Neural cell (in vitro differentiated cells): ENCODE measurements at regions not wholly inside any gene's neighbourhood (a gene's known extent, or its start where the extent isn't known, plus 50 kb on each side); places are given as distances from the start of the nearest gene placed in this dataset.

ENCODE experiments used
- H2AFZ ChIP-seq: fragments of 200-600, 300-800 bp; sonication (generic), shearing (Covaris generic); 2 replicates; pipeline ENCODE4 v1.6.0; 2014; ENCODE audit warnings: low read depth, mild to moderate bottlenecking, antibody characterized with exemption, low read length, moderate library complexity
- H3F3A ChIP-seq: fragments of 200-600 bp; shearing (Covaris generic); 2 replicates; pipeline ENCODE4 v1.6.1; 2016; ENCODE audit warnings: mild to moderate bottlenecking, moderate library complexity, mixed read lengths, antibody characterized with exemption, low read length; ENCODE audit not compliant: insufficient read depth, poor library complexity, severe bottlenecking
- H3K27ac ChIP-seq: fragments of 200-600, 300-800 bp; sonication (generic), shearing (Covaris generic); 2 replicates; pipeline ENCODE4 v1.5.1; 2014; ENCODE audit warnings: mild to moderate bottlenecking, low read length, moderate library complexity
- H3K27me3 ChIP-seq: fragments of 300-800, 200-600 bp; sonication (generic), shearing (Covaris generic); 2 replicates; pipeline ENCODE4 v1.6.0; 2014; ENCODE audit warnings: mild to moderate bottlenecking, low read depth, low read length, moderate library complexity; ENCODE audit not compliant: insufficient read depth
- H3K36me3 ChIP-seq: fragments of 300-800, 200-600 bp; sonication (generic), shearing (Covaris generic); 2 replicates; pipeline ENCODE4 v1.5.1; 2014; ENCODE audit warnings: mild to moderate bottlenecking, antibody characterized with exemption, low read length, moderate library complexity; ENCODE audit not compliant: insufficient read depth
- H3K4me2 ChIP-seq: fragments of 300-800, 200-600 bp; sonication (generic), shearing (Covaris generic); 2 replicates; pipeline ENCODE4 v1.6.0; 2014; ENCODE audit warnings: mild to moderate bottlenecking, low read length
- H3K4me3 ChIP-seq: fragments of 300-800, 200-600 bp; sonication (generic), shearing (Covaris generic); 2 replicates; pipeline ENCODE4 v1.5.1; 2014; ENCODE audit warnings: mild to moderate bottlenecking, low read length, moderate library complexity
- H3K79me2 ChIP-seq: fragments of 200-600 bp; shearing (Covaris generic); replicated peaks from 2 replicates; pipeline ENCODE4 v1.6.0; 2014; ENCODE audit warnings: mild to moderate bottlenecking, low read length, moderate library complexity; ENCODE audit not compliant: insufficient read depth
- H3K9ac ChIP-seq: fragments of 300-800, 200-600 bp; sonication (generic), shearing (Covaris generic); 2 replicates; pipeline ENCODE4 v1.6.1; 2016; ENCODE audit warnings: mild to moderate bottlenecking, low read length, mixed read lengths
- H3K9me2 ChIP-seq: fragments of 200-600 bp; shearing (Covaris generic); 2 replicates; pipeline ENCODE4 v1.6.1; 2016; ENCODE audit warnings: mild to moderate bottlenecking, low read length, mixed read lengths; ENCODE audit not compliant: insufficient read depth
- H3K9me3 ChIP-seq: fragments of 200-600, 300-800 bp; sonication (generic), shearing (Covaris generic); 2 replicates; pipeline ENCODE4 v1.6.1; 2016; ENCODE audit warnings: mild to moderate bottlenecking, mixed run types, low read length, moderate library complexity, mixed read lengths
- H4K20me1 ChIP-seq: fragments of 200-600 bp; shearing (Covaris generic); 2 replicates; pipeline ENCODE4 v1.6.1; 2016; ENCODE audit warnings: mild to moderate bottlenecking, mixed run types; ENCODE audit not compliant: insufficient read depth
- CTCF ChIP-seq: fragments of 450-650 bp; IDR thresholded peaks from 2 replicates; pipeline ENCODE4 v1.5.1; 2014; ENCODE audit warnings: antibody characterized with exemption, mild to moderate bottlenecking, moderate library complexity; ENCODE audit not compliant: poor library complexity, severe bottlenecking
- EP300 ChIP-seq: fragments of 450-650 bp; conservative IDR thresholded peaks from 2 replicates; pipeline ENCODE4 v1.6.1; 2014; ENCODE audit warnings: antibody characterized with exemption, mild to moderate bottlenecking, moderate library complexity; ENCODE audit not compliant: poor library complexity, severe bottlenecking
- EZH2 ChIP-seq: fragments of 200-600, 300-800 bp; shearing (Covaris generic), sonication (generic); IDR thresholded peaks from 2 replicates; pipeline ENCODE4 v1.6.1; 2014; ENCODE audit warnings: antibody characterized with exemption, low read length, borderline replicate concordance, mild to moderate bottlenecking; ENCODE audit not compliant: insufficient read depth, poor library complexity, severe bottlenecking
- MXI1 ChIP-seq: fragments of 450-650 bp; conservative IDR thresholded peaks from 2 replicates; pipeline ENCODE4 v1.6.1; 2014; ENCODE audit warnings: antibody characterized with exemption, mild to moderate bottlenecking; ENCODE audit not compliant: poor library complexity, severe bottlenecking
- POLR2AphosphoS5 ChIP-seq: IDR thresholded peaks from 2 replicates; pipeline ENCODE4 v1.6.1; 2012
- RAD21 ChIP-seq: fragments of 450-650 bp; conservative IDR thresholded peaks from 2 replicates; pipeline ENCODE4 v1.6.1; 2014; ENCODE audit warnings: antibody characterized with exemption, mild to moderate bottlenecking, moderate library complexity
- REST ChIP-seq: IDR thresholded peaks from 2 replicates; pipeline ENCODE4 v1.6.1; 2012; ENCODE audit warnings: borderline replicate concordance
- SMC3 ChIP-seq: fragments of 450-650 bp; conservative IDR thresholded peaks from 2 replicates; pipeline ENCODE4 v1.6.1; 2014; ENCODE audit warnings: antibody characterized with exemption, mild to moderate bottlenecking, moderate library complexity; ENCODE audit not compliant: poor library complexity
- TAF1 ChIP-seq: IDR thresholded peaks from 2 replicates; pipeline ENCODE4 v1.6.1; 2012; ENCODE audit warnings: low read depth

DNA sequence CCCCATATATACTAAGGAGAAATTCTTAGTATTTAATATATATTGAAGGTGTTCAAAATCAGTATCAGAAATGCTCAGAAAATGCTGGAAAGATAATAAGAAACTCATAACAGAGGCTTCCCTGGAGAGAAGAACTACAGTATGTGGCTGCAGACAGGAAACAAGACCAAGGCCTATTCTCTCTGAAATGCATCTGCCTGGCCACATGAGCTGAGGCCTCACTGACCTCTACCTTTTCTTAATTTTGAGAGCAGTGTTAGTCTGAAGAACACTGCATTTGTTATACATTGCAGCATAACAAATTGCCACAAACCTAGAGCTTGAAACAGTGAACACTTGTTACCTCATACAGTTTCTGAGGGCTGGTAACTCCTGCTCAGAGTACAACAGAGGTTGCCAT lies 133.4 kb upstream of the SPEF2 start:
- H2AFZ ChIP-seq = no peak overlapping the region
- H3K27ac ChIP-seq = no peak overlapping the region
- H4K20me1 ChIP-seq = no peaks in the 10 kb centered on the region
- TF ChIP-seq SMC3 = no peak
- TF ChIP-seq MXI1 = no peak
- TF ChIP-seq CTCF = no peak
- TF ChIP-seq POLR2AphosphoS5 = no peak
- TF ChIP-seq EP300 = no peak
- no peak for TF ChIP-seq RAD21
- TF ChIP-seq REST = no peak
- TF ChIP-seq EZH2 = no peak
- no peak for TF ChIP-seq TAF1
- no peaks in the 10 kb centered on the region for H3K79me2 ChIP-seq
- H3K9ac ChIP-seq = no peak overlapping the region
- H3K36me3 ChIP-seq = no peaks in the 10 kb centered on the region
- H3F3A ChIP-seq = no peaks in the 10 kb centered on the region
- H3K4me2 ChIP-seq = no peak overlapping the region
- no peak overlapping the region for H3K4me3 ChIP-seq
- no peaks in the 10 kb centered on the region for H3K9me3 ChIP-seq
- no peaks in the 10 kb centered on the region for H3K27me3 ChIP-seq
- H3K9me2 ChIP-seq = no peaks in the 10 kb centered on the region

- Histone ChIP-seq H3K27ac (no peak overlapping the region), H2AFZ (no peak overlapping the region), H3K4me3 (no peak overlapping the region), H3K36me3 (no peaks in the 10 kb centered on the region), H3F3A (no peaks in the 10 kb centered on the region), H3K79me2 (no peaks in the 10 kb centered on the region), H3K9ac (no peak overlapping the region), H3K9me2 (no peaks in the 10 kb centered on the region), H3K27me3 (no peaks in the 10 kb centered on the region), H3K9me3 (no peaks in the 10 kb centered on the region), H3K4me2 (no peak overlapping the region), H4K20me1 (no peaks in the 10 kb centered on the region)
- TF ChIP-seq RAD21 = no peak
- no peak for TF ChIP-seq TAF1
- TF ChIP-seq POLR2AphosphoS5 = no peak
- TF ChIP-seq REST = no peak
- TF ChIP-seq SMC3 = no peak
- no peak for TF ChIP-seq EP300
- TF ChIP-seq CTCF = no peak
- TF ChIP-seq MXI1 = no peak
- no peak for TF ChIP-seq EZH2
Measured at GRCh38 chr5:35483780-35484179, 133.9 kb upstream of the SPEF2 start.
